Lower leg skin (tissue), 3 donors: ENCODE measurements at regions not wholly inside any gene's neighbourhood (a gene's known extent, or its start where the extent isn't known, plus 50 kb on each side); places are given as distances from the start of the nearest gene placed in this dataset.

Source experiments
- CTCF ChIP-seq, 3 donors: fragments of 450-650 bp; IDR thresholded peaks; one replicate each; pipeline ENCODE4 v1.5.1; 2016; ENCODE audit warnings: antibody characterized with exemption in 3 of 3, mild to moderate bottlenecking in 3 of 3, moderate library complexity in 2 of 3
- POLR2A ChIP-seq, 2 donors: fragments of 450-650 bp; IDR thresholded peaks; one replicate each; pipeline ENCODE4 v1.6.1; 2016 to 2017; ENCODE audit warnings: antibody characterized with exemption in 2 of 2, mild to moderate bottlenecking in 1 of 2, moderate library complexity in 1 of 2

- TF ChIP-seq CTCF (IDR thresholded peaks at IDR 0.05) (no peak), POLR2A (IDR thresholded peaks at IDR 0.05) (no peak)
Measured at GRCh38 chr9:71273613-71274012, 152.2 kb upstream of the TRPM3 start.
